Hepatocyte (in vitro differentiated cells): ENCODE measurements at regions not wholly inside any gene's neighbourhood (a gene's known extent, or its start where the extent isn't known, plus 50 kb on each side); places are given as distances from the start of the nearest gene placed in this dataset.

ENCODE experiments used
- CTCF ChIP-seq: fragments of 200-600 bp; sonication (generic); IDR thresholded peaks from 2 replicates; pipeline ENCODE4 v1.5.1; 2016; ENCODE audit warnings: antibody characterized with exemption, mild to moderate bottlenecking; ENCODE audit not compliant: poor library complexity
- EZH2 ChIP-seq: fragments of 200-600 bp; sonication (generic); IDR thresholded peaks from 2 replicates; pipeline ENCODE4 v1.6.1; 2016; ENCODE audit warnings: antibody characterized with exemption, mild to moderate bottlenecking, borderline replicate concordance

- TF ChIP-seq CTCF (no peak), EZH2 (no peak)
Measured at GRCh38 chr12:108019862-108020261, 109.2 kb upstream of the WSCD2 start.
